ENCODE measurements at regions not wholly inside any gene's neighbourhood (a gene's known extent, or its start where the extent isn't known, plus 50 kb on each side); places are given as distances from the start of the nearest gene placed in this dataset.

- TF ChIP-seq, protein P1, sequence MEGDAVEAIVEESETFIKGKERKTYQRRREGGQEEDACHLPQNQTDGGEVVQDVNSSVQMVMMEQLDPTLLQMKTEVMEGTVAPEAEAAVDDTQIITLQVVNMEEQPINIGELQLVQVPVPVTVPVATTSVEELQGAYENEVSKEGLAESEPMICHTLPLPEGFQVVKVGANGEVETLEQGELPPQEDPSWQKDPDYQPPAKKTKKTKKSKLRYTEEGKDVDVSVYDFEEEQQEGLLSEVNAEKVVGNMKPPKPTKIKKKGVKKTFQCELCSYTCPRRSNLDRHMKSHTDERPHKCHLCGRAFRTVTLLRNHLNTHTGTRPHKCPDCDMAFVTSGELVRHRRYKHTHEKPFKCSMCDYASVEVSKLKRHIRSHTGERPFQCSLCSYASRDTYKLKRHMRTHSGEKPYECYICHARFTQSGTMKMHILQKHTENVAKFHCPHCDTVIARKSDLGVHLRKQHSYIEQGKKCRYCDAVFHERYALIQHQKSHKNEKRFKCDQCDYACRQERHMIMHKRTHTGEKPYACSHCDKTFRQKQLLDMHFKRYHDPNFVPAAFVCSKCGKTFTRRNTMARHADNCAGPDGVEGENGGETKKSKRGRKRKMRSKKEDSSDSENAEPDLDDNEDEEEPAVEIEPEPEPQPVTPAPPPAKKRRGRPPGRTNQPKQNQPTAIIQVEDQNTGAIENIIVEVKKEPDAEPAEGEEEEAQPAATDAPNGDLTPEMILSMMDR (IDR thresholded peaks at IDR 0.05; ENCODE audit: low read depth, low read length) = no peak
- DNase-seq (ENCODE audit: low read depth in 1 of 2, low spot score in 1 of 2) = peak; percentile 40 to 82
Measured at GRCh38 chr12:43104494-43104893, 447.5 kb downstream of the ADAMTS20 start.

DNA sequence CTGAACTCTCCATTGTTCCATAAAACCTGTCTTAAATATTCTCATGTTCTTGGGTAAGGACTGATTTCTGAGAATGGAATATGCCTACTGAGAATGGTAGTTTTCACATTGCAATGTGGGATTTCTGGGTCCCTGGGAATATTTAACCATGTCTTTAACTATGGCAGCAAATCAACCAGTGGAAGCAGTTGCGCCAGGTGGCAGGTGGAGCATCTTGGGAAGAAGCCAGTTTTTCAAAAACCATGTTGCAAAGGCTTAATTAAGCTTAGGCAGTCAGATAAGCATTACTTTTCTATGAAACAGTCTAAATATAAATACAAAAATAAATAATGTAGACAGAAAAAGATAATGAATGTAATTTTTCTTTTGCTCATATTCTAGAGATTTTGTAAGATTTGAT is 448.1 kb downstream of the ADAMTS20 start:
- no peaks in the 10 kb centered on the region for H3K9me3 ChIP-seq (ENCODE audit: low read depth)
- H3K4me3 ChIP-seq = no peak overlapping the region
- TF ChIP-seq, protein P1 (IDR thresholded peaks at IDR 0.05; ENCODE audit: low read depth, low read length) = no peak
- peaks cover 42% of the 10 kb centered on the region for H3K4me1 ChIP-seq (ENCODE audit: low read depth)
- no peaks in the 10 kb centered on the region for H3K36me3 ChIP-seq
- H3K27ac ChIP-seq = no peak overlapping the region
- H3K27me3 ChIP-seq = no peaks in the 10 kb centered on the region
- DNase-seq (ENCODE audit: low read depth in 1 of 2, low spot score in 1 of 2) = no peak

More at GRCh38 chr12:43104494-43104893, 447.5 kb downstream of the ADAMTS20 start:
- H3K27me3 ChIP-seq = no peaks in the 10 kb centered on the region
- no peaks in the 10 kb centered on the region for H3K36me3 ChIP-seq
- H3K9me3 ChIP-seq (ENCODE audit: low read depth) = no peaks in the 10 kb centered on the region
- peaks cover 42% of the 10 kb centered on the region for H3K4me1 ChIP-seq (ENCODE audit: low read depth)
- H3K4me3 ChIP-seq = no peak overlapping the region
- H3K27ac ChIP-seq = peak overlapping the region; percentile 63

- H3K4me3 ChIP-seq = no peak overlapping the region
- H3K36me3 ChIP-seq = no peaks in the 10 kb centered on the region
- no peak for DNase-seq (ENCODE audit: low read depth in 1 of 2, low spot score in 1 of 2)
- peaks cover 34% of the 10 kb centered on the region for H3K4me1 ChIP-seq (ENCODE audit: low read depth)
- no peak overlapping the region for H3K27ac ChIP-seq
- TF ChIP-seq, protein P1 (IDR thresholded peaks at IDR 0.05; ENCODE audit: low read depth, low read length) = no peak
- H3K27me3 ChIP-seq = no peaks in the 10 kb centered on the region
- no peaks in the 10 kb centered on the region for H3K9me3 ChIP-seq (ENCODE audit: low read depth)
Measured at GRCh38 chr12:43102546-43103264, 449.3 kb downstream of the ADAMTS20 start.

DNA sequence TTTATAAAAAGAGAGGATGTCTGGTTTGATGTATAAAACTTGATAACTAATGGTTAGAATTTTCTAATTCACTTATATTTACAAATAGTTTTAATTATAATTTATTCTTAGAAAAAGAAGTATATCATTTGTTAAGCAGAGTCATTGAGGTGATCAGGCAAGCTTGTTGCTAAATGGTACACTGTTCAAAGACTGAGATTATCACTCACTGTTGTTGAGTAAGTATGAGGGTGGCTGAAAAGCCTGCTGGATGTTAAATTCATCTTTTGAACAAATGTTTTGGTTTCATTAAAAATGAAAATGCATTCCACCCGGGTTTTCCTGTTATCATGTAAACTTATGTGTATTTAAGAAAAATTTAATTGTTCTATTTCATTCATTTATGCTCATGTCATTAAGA is 451.8 kb downstream of the ADAMTS20 start:
- TF ChIP-seq, protein P1 (IDR thresholded peaks at IDR 0.05; ENCODE audit: low read depth, low read length) = no peak
- Histone ChIP-seq H3K27ac (no peak overlapping the region), H3K36me3 (no peaks in the 10 kb centered on the region), H3K9me3 (ENCODE audit: low read depth) (no peaks in the 10 kb centered on the region), H3K27me3 (no peaks in the 10 kb centered on the region), H3K4me3 (no peak overlapping the region), H3K4me1 (ENCODE audit: low read depth) (peaks cover 23% of the 10 kb centered on the region)
- no peak for DNase-seq (ENCODE audit: low read depth in 1 of 2, low spot score in 1 of 2)

GRCh38 chr12:43099691-43100163 is 452.3 kb downstream of the ADAMTS20 start:
- Histone ChIP-seq H3K4me3 (no peak overlapping the region), H3K36me3 (no peaks in the 10 kb centered on the region), H3K4me1 (ENCODE audit: low read depth) (peaks cover 18% of the 10 kb centered on the region), H3K27me3 (no peaks in the 10 kb centered on the region), H3K9me3 (ENCODE audit: low read depth) (no peaks in the 10 kb centered on the region), H3K27ac (no peak overlapping the region)
- TF ChIP-seq, protein P1 (IDR thresholded peaks at IDR 0.05; ENCODE audit: low read depth, low read length) = no peak
- no peak for DNase-seq (ENCODE audit: low read depth in 1 of 2, low spot score in 1 of 2)
